ENCODE measurements at regions not wholly inside any gene's neighbourhood (a gene's known extent, or its start where the extent isn't known, plus 50 kb on each side); places are given as distances from the start of the nearest gene placed in this dataset.

GRCh38 chr9:89902450-89903140 lies 297.8 kb downstream of the GADD45G start:
- Mint-ChIP-seq H3K27me3 (peaks cover 22% of the 10 kb centered on the region), H3K4me1 (no peaks in the 10 kb centered on the region), H3K27ac (no peak overlapping the region), H3K36me3 (ENCODE audit: low read depth) (no peaks in the 10 kb centered on the region), H3K4me3 (no peak overlapping the region), H3K9me3 (no peaks in the 10 kb centered on the region)
- POLR2A ChIA-PET: no interaction called here
- CTCF ChIA-PET: no interaction called here
- DNase-seq: no peak
- intact Hi-C loops (cut with micrococcal nuclease): no loop called here
- TF ChIP-seq, protein P1, sequence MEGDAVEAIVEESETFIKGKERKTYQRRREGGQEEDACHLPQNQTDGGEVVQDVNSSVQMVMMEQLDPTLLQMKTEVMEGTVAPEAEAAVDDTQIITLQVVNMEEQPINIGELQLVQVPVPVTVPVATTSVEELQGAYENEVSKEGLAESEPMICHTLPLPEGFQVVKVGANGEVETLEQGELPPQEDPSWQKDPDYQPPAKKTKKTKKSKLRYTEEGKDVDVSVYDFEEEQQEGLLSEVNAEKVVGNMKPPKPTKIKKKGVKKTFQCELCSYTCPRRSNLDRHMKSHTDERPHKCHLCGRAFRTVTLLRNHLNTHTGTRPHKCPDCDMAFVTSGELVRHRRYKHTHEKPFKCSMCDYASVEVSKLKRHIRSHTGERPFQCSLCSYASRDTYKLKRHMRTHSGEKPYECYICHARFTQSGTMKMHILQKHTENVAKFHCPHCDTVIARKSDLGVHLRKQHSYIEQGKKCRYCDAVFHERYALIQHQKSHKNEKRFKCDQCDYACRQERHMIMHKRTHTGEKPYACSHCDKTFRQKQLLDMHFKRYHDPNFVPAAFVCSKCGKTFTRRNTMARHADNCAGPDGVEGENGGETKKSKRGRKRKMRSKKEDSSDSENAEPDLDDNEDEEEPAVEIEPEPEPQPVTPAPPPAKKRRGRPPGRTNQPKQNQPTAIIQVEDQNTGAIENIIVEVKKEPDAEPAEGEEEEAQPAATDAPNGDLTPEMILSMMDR (IDR thresholded peaks at IDR 0.05): no peak
- no peak for ATAC-seq (ENCODE audit: low read depth)

DNA sequence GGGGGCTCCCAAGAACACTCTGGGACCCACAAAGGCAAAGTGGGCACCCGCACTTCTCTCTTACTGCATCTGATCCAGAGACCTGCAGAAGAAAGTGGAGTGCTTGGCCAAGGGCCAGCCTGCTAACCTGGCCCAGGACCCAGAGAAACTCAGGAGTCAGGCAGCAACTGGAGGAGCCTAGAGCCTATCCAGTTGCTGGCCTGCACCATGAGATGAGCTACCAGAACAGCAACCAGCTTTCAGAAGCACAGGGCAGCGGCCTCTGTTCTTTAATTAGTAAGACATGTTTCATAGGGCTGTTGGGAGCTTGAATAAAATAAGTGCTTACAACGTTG lies 298.3 kb downstream of the GADD45G start:
- ATAC-seq (ENCODE audit: low read depth): no peak
- no peaks in the 10 kb centered on the region for H3K36me3 Mint-ChIP-seq (ENCODE audit: low read depth)
- H3K9me3 Mint-ChIP-seq: no peaks in the 10 kb centered on the region
- H3K27ac Mint-ChIP-seq: no peak overlapping the region
- TF ChIP-seq, protein P1 (IDR thresholded peaks at IDR 0.05): no peak
- intact Hi-C loops (cut with micrococcal nuclease): no loop called here
- CTCF ChIA-PET: no interaction called here
- no peak overlapping the region for H3K4me3 Mint-ChIP-seq
- no peaks in the 10 kb centered on the region for H3K4me1 Mint-ChIP-seq
- no peak for DNase-seq
- peaks cover 21% of the 10 kb centered on the region for H3K27me3 Mint-ChIP-seq
- POLR2A ChIA-PET: no interaction called here

DNA sequence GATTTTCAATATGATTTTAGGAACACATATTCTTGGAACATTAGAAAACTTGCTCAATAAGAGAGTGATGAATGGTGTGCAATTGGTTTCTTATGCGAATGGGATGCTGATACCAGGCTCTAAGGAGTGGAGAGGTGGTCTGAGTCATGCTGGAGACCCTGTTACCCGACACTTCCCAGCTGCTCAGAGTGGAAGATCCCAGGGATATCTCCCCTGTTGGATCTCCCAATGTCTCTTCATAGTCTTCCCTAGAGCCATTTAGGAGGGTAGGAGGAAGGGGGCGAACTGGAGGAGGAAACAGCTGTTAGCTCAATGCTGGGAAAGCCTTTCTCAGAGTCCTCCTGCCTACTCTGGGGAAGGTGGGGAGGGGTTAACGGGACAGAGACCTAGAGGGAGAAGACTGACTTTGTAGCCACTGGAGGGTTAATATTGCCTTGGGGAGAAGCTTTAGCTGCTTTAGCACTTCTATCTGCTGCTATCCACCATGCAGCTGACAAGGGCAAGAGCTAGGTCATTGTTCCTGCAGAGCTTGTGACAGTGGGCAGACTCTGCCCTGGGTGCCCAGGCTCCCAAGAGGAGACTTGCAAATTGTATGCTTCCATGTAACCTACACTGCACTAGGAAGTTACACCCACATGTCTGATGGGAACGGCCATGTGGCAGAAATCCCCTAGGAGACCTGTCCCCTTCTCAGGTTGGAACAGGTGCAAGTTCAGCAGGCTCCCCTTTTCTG lies 301.0 kb downstream of the GADD45G start:
- ChIA-PET CTCF (no interaction called here), POLR2A (no interaction called here)
- no peaks in the 10 kb centered on the region for H3K9me3 Mint-ChIP-seq
- TF ChIP-seq, protein P1 (IDR thresholded peaks at IDR 0.05): no peak
- H3K27ac Mint-ChIP-seq: no peak overlapping the region
- no peak overlapping the region for H3K4me3 Mint-ChIP-seq
- no peak for DNase-seq
- intact Hi-C loops (cut with micrococcal nuclease): no loop called here
- H3K27me3 Mint-ChIP-seq: peaks cover 17% of the 10 kb centered on the region
- no peaks in the 10 kb centered on the region for H3K36me3 Mint-ChIP-seq (ENCODE audit: low read depth)
- no peak for ATAC-seq (ENCODE audit: low read depth)
- H3K4me1 Mint-ChIP-seq: no peaks in the 10 kb centered on the region

GRCh38 chr9:89911721-89912604 lies 307.2 kb downstream of the GADD45G start:
- ChIA-PET POLR2A (no interaction called here), CTCF (interaction anchor here (0.8 to 1.0 kb wide), 2 partner anchors 309 to 314 kb away, joined by 3 read pairs; no protein-coding TSS in a partner anchor)
- Mint-ChIP-seq H3K36me3 (ENCODE audit: low read depth) (no peaks in the 10 kb centered on the region), H3K4me3 (no peak overlapping the region), H3K27ac (no peak overlapping the region), H3K4me1 (no peaks in the 10 kb centered on the region), H3K9me3 (no peaks in the 10 kb centered on the region), H3K27me3 (no peaks in the 10 kb centered on the region)
- TF ChIP-seq, protein P1 (IDR thresholded peaks at IDR 0.05): no peak
- no peak for ATAC-seq (ENCODE audit: low read depth)
- no peak for DNase-seq
- intact Hi-C loops (cut with micrococcal nuclease): loop anchor here (10.0 kb wide), 1 partner anchor 167 kb away; no protein-coding TSS in a partner anchor

GRCh38 chr9:89912605-89912953 lies 307.8 kb downstream of the GADD45G start:
- POLR2A ChIA-PET: no interaction called here
- ATAC-seq (ENCODE audit: low read depth): no peak
- no peak overlapping the region for H3K4me3 Mint-ChIP-seq
- H3K27me3 Mint-ChIP-seq: no peaks in the 10 kb centered on the region
- no peaks in the 10 kb centered on the region for H3K36me3 Mint-ChIP-seq (ENCODE audit: low read depth)
- CTCF ChIA-PET: interaction anchor here (1.0 kb wide), 1 partner anchor 314 kb away, joined by 3 read pairs; no protein-coding TSS in a partner anchor
- no peaks in the 10 kb centered on the region for H3K4me1 Mint-ChIP-seq
- no peaks in the 10 kb centered on the region for H3K9me3 Mint-ChIP-seq
- intact Hi-C loops (cut with micrococcal nuclease): loop anchor here (10.0 kb wide), 1 partner anchor 168 kb away; no protein-coding TSS in a partner anchor
- no peak overlapping the region for H3K27ac Mint-ChIP-seq
- TF ChIP-seq, protein P1 (IDR thresholded peaks at IDR 0.05): no peak
- no peak for DNase-seq

Measured in activated B cell treated with CpG ODN at 0.5 μM for 24 hours (primary cell).